ENCODE measurements at regions not wholly inside any gene's neighbourhood (a gene's known extent, or its start where the extent isn't known, plus 50 kb on each side); places are given as distances from the start of the nearest gene placed in this dataset.

DNA sequence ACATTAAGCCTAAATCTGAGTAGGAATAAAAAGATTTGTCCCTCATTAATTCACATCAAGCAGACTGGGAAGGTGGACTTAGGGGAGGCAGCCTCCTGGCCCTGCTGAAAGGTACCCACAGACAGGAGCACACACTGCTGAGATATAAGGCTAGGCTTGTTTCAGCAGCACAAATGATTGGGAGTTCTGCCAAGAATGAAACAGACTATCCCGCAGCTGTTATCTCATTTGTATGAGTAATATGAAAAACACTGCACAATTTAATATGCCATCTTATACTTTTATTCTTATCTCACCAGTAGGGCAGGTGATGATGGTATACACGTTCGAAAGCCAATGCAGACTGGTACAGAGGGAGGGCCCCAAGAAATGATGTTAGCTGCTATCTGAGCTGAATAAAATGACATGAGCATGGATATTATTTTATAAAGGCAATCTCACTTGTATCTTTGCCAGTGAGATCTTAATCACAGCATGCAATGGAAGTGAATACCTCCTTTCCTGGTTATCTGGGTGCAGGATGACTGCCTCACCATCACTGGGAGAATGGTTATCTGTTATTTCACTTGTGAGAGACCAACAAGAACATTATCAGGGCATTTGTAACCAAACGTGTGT lies 258.7 kb upstream of the PPP2R3A start:
- Histone ChIP-seq H3K4me3 (no peak overlapping the region), H3K36me3 (no peaks in the 10 kb centered on the region), H3K9me3 (no peaks in the 10 kb centered on the region), H3K4me1 (no peaks in the 10 kb centered on the region), H3K27ac (no peak overlapping the region), H3K27me3 (peaks cover 0 to 6% (median 0%) of the 10 kb centered on the region in 4 donors)
- intact Hi-C loops (cut with DNase I) = no loop called here
- TF ChIP-seq, protein P1, sequence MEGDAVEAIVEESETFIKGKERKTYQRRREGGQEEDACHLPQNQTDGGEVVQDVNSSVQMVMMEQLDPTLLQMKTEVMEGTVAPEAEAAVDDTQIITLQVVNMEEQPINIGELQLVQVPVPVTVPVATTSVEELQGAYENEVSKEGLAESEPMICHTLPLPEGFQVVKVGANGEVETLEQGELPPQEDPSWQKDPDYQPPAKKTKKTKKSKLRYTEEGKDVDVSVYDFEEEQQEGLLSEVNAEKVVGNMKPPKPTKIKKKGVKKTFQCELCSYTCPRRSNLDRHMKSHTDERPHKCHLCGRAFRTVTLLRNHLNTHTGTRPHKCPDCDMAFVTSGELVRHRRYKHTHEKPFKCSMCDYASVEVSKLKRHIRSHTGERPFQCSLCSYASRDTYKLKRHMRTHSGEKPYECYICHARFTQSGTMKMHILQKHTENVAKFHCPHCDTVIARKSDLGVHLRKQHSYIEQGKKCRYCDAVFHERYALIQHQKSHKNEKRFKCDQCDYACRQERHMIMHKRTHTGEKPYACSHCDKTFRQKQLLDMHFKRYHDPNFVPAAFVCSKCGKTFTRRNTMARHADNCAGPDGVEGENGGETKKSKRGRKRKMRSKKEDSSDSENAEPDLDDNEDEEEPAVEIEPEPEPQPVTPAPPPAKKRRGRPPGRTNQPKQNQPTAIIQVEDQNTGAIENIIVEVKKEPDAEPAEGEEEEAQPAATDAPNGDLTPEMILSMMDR (IDR thresholded peaks at IDR 0.05) = no peak
- ATAC-seq (no peak), FAIRE-seq (no peak), DNase-seq (no peak)
- WGBS, 2 donors = 35 to 48% methylated on average over 4 of the region's 4 CpGs

DNA sequence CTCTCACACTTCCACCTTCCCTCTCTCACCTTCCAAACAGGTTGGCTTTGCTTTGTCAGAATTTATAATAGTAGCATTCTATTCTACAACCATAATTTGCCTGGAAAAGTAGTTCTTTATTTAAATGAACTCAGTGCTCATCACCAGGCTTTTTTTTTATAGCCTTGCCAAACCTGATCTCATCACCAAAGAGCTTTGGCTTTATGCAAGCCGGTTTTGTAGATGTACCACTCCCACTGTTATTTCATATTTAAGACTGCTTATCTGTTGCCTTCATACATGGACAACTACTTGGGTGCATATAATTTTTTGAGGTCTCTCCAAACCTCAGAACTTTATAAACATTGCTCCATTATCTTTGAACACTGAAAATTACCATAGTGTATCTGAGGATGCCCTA lies 246.1 kb upstream of the PPP2R3A start:
- DNase-seq (no peak), ATAC-seq (no peak), FAIRE-seq (no peak)
- no peaks in the 10 kb centered on the region for H3K4me1 ChIP-seq
- H3K36me3 ChIP-seq = no peaks in the 10 kb centered on the region
- no peak overlapping the region for H3K4me3 ChIP-seq
- H3K9me3 ChIP-seq = no peaks in the 10 kb centered on the region
- TF ChIP-seq, protein P1 (IDR thresholded peaks at IDR 0.05) = no peak
- H3K27me3 ChIP-seq = no peaks in the 10 kb centered on the region
- no peak overlapping the region for H3K27ac ChIP-seq
- WGBS, 2 donors = 56 to 62% methylated on average over 1 of the region's 1 CpG
- intact Hi-C loops (cut with DNase I) = no loop called here

GRCh38 chr3:135728007-135728721 lies 237.4 kb upstream of the PPP2R3A start:
- Histone ChIP-seq H3K27me3 (no peaks in the 10 kb centered on the region), H3K4me1 (no peaks in the 10 kb centered on the region), H3K27ac (no peak overlapping the region), H3K36me3 (no peaks in the 10 kb centered on the region), H3K9me3 (no peaks in the 10 kb centered on the region), H3K4me3 (no peak overlapping the region)
- DNase-seq (no peak), FAIRE-seq (no peak), ATAC-seq (no peak)
- WGBS, 2 donors = 55 to 73% methylated on average over 3 of the region's 3 CpGs
- TF ChIP-seq, protein P1 (IDR thresholded peaks at IDR 0.05) = no peak
- intact Hi-C loops (cut with DNase I) = no loop called here

DNA sequence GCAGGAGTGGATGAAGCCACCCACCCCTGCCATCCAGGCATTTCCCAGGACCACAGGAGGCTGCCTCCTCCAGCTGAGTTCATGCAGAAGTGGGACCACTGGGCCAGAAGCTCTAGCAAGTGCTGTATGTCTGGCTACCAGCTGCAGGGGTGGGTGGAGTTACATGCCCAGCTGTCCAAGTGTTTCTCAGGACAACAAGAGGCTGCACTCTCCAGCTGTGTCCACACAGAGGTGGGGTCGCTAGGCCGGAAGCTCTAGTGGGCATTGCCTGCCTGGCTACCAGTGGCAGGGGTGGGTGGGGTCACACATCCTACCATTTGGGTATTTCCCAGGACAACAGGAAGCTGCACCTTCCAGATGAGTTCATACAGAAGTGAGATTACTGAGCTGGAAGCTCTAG lies 234.0 kb upstream of the PPP2R3A start:
- DNase-seq = no peak
- no peak for ATAC-seq
- no peak overlapping the region for H3K4me3 ChIP-seq
- no peaks in the 10 kb centered on the region for H3K36me3 ChIP-seq
- intact Hi-C loops (cut with DNase I) = no loop called here
- 50 to 52% methylated on average over 2 of the region's 2 CpGs for WGBS, 2 donors
- TF ChIP-seq, protein P1 (IDR thresholded peaks at IDR 0.05) = no peak
- no peak overlapping the region for H3K27ac ChIP-seq
- no peaks in the 10 kb centered on the region for H3K27me3 ChIP-seq
- no peaks in the 10 kb centered on the region for H3K4me1 ChIP-seq
- FAIRE-seq = no peak
- H3K9me3 ChIP-seq = no peaks in the 10 kb centered on the region

DNA sequence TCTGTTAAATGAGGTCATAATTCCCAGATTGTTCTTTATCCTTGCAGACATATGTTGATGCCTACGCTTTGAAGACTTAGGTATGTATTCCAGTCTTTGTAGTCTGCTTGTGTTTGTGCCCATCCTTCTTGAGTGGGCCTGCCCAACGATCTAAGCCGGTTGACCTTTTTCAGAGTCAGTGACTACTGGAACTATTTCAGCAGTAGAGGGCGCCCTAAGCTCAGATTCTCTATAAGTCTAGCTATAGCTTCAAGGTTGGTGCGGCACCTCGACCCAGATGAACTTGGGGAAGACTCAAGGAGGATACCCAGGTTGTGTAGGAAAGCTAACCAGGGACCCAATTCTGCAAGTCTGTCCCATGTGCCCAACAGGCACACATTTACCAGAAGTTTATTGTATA lies 228.8 kb upstream of the PPP2R3A start:
- no peaks in the 10 kb centered on the region for H3K4me1 ChIP-seq
- H3K27ac ChIP-seq = no peak overlapping the region
- intact Hi-C loops (cut with DNase I) = no loop called here
- TF ChIP-seq, protein P1 (IDR thresholded peaks at IDR 0.05) = no peak
- ATAC-seq = no peak
- no peak overlapping the region for H3K4me3 ChIP-seq
- no peaks in the 10 kb centered on the region for H3K9me3 ChIP-seq
- peaks cover 0 to 4% (median 0%) of the 10 kb centered on the region in 4 donors for H3K27me3 ChIP-seq
- no peak for DNase-seq
- WGBS, 2 donors = 40 to 48% methylated on average over 6 of the region's 6 CpGs
- no peaks in the 10 kb centered on the region for H3K36me3 ChIP-seq
- FAIRE-seq = no peak
